GM12878 (cell line): ENCODE measurements at regions not wholly inside any gene's neighbourhood (a gene's known extent, or its start where the extent isn't known, plus 50 kb on each side); places are given as distances from the start of the nearest gene placed in this dataset.

ENCODE experiments used
- BCLAF1 ChIP-seq: fragments of 450-650 bp; IDR thresholded peaks from 2 replicates; pipeline ENCODE4 v1.6.1; 2017; ENCODE audit warnings: antibody characterized with exemption, mild to moderate bottlenecking, moderate library complexity
- CTCF ChIP-seq, 3 experiments: IDR thresholded peaks in 2 of 3; conservative IDR thresholded peaks in 1 of 3; 2 replicates each; pipeline ENCODE4 v1.5.1; 2011; ENCODE audit warnings: low read depth in 3 of 3, low read length in 3 of 3, mild to moderate bottlenecking in 3 of 3, control low read depth in 2 of 3, moderate library complexity in 2 of 3, inconsistent platforms in 1 of 3, mixed read lengths in 1 of 3; ENCODE audit not compliant: control insufficient read depth in 2 of 3, insufficient read depth in 1 of 3; ENCODE audit errors: extremely low read depth in 1 of 3
- KAT2A ChIP-seq: conservative IDR thresholded peaks from 2 replicates; pipeline ENCODE4 v1.6.1; 2011; ENCODE audit warnings: low read depth, low read length; ENCODE audit not compliant: control insufficient read depth
- PKNOX1 ChIP-seq: fragments of 450-650 bp; IDR thresholded peaks from 2 replicates; pipeline ENCODE4 v1.6.1; 2016; ENCODE audit warnings: mild to moderate bottlenecking
- POU2F2 ChIP-seq: IDR thresholded peaks from 3 replicates; pipeline ENCODE4 v1.6.1; 2011; ENCODE audit warnings: low read depth, mild to moderate bottlenecking, low read length, borderline replicate concordance
- RAD51 ChIP-seq: fragments of 450-650 bp; IDR thresholded peaks from 2 replicates; pipeline ENCODE4 v1.6.1; 2016; ENCODE audit warnings: moderate library complexity, mild to moderate bottlenecking, inconsistent platforms
- TCF12 ChIP-seq: IDR thresholded peaks from 2 replicates; pipeline ENCODE4 v1.6.1; 2011; ENCODE audit warnings: low read depth, mild to moderate bottlenecking, low read length
- WRNIP1 ChIP-seq: IDR thresholded peaks from 2 replicates; pipeline ENCODE4 v1.6.1; 2011; ENCODE audit warnings: low read depth, low read length, improper control_type of control experiment, borderline replicate concordance

GRCh38 chr14:104333646-104334423 is 195.4 kb downstream of the KIF26A start (continued):
- no peak for TF ChIP-seq CTCF (IDR thresholded peaks at IDR 0.05 in 2 of 3, conservative IDR thresholded peaks at IDR 0.05 in 1 of 3; ENCODE audit: control insufficient read depth in 2 of 3, extremely low read depth in 1 of 3, insufficient read depth in 1 of 3, low read depth in 3 of 3, low read length in 3 of 3)
- no peak for TF ChIP-seq POU2F2
- no peak for TF ChIP-seq RAD51
- no peak for TF ChIP-seq PKNOX1
- no peak for TF ChIP-seq WRNIP1
- TF ChIP-seq BCLAF1 = no peak
- TF ChIP-seq KAT2A = no peak
- no peak for TF ChIP-seq TCF12
